Spinal cord (tissue), 9 donors: ENCODE measurements at regions not wholly inside any gene's neighbourhood (a gene's known extent, or its start where the extent isn't known, plus 50 kb on each side); places are given as distances from the start of the nearest gene placed in this dataset.

ENCODE experiments used
- DNase-seq, 6 donors: peaks; one replicate each; pipeline versions ENCODE4 v3.0.0 to v3.0.0-alpha.2; 2013 to 2015; ENCODE audit warnings: low spot score in 6 of 6, low read depth in 4 of 6
- H3K27ac ChIP-seq: one replicate; pipeline ENCODE4 v1.5.1; 2013; ENCODE audit warnings: low read depth, low read length, control low read depth
- H3K27me3 ChIP-seq: one replicate; pipeline ENCODE4 v1.6.1; 2013; ENCODE audit warnings: low read length; ENCODE audit not compliant: control insufficient read depth, insufficient read depth
- H3K36me3 ChIP-seq: one replicate; pipeline ENCODE4 v1.6.1; 2013; ENCODE audit warnings: low read length; ENCODE audit not compliant: control insufficient read depth, insufficient read depth
- H3K4me1 ChIP-seq: one replicate; pipeline ENCODE4 v1.6.1; 2013; ENCODE audit warnings: low read length; ENCODE audit not compliant: control insufficient read depth, insufficient read depth
- H3K4me3 ChIP-seq: one replicate; pipeline ENCODE4 v1.5.1; 2013; ENCODE audit warnings: low read depth, low read length, control low read depth
- H3K9me3 ChIP-seq: one replicate; pipeline ENCODE4 v1.6.1; 2013; ENCODE audit warnings: low read length; ENCODE audit not compliant: control insufficient read depth, insufficient read depth
- WGBS: methylation state at CpG from one replicate; pipeline ENCODE4 v1.1.5; 2013; ENCODE audit warnings: missing lambda C conversion rate; ENCODE audit not compliant: insufficient coverage; 5-methylcytosine and 5-hydroxymethylcytosine counted together
- donor health status: healthy.

DNA sequence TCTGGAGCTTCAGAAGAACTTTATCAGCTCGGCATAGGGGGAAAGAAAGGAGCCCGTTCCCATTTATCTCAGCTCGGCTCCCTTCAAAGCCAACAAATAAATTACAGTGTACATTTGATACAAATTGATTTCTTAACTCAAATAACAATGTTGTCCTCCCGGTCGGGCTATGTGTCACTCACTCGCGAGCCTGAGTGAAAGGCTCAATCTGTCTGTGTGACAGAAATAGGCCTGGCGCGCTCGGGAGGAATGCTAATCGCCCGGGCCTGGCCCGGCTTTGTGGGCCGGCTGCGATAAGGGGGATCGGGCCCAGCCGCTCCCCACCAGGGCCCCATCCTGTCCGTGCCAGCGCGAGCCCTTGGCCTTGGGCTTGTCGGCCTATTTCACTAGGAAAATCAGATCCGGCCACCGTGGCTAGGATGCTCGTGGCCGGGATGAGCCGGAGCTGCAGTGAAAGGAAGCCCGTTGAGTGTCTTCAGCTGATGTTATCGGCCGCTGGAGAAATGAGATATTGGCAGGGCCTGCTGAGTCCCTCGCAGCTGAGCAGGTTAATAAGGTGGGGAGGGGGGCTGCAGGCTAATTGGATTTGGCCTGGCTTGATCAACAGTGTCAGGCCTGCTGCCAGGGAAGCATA is 258.7 kb downstream of the IRX1 start:
- DNase-seq, result peak in 2 of 6 donors; percentile 55 to 80
- H3K36me3 ChIP-seq, result no peaks in the 10 kb centered on the region
- WGBS, result 43% methylated on average over 27 of the region's 30 CpGs
- no peak overlapping the region for H3K27ac ChIP-seq
- no peaks in the 10 kb centered on the region for H3K9me3 ChIP-seq
- no peak overlapping the region for H3K4me3 ChIP-seq
- H3K27me3 ChIP-seq, result no peaks in the 10 kb centered on the region
- H3K4me1 ChIP-seq, result peaks cover 9% of the 10 kb centered on the region

DNA sequence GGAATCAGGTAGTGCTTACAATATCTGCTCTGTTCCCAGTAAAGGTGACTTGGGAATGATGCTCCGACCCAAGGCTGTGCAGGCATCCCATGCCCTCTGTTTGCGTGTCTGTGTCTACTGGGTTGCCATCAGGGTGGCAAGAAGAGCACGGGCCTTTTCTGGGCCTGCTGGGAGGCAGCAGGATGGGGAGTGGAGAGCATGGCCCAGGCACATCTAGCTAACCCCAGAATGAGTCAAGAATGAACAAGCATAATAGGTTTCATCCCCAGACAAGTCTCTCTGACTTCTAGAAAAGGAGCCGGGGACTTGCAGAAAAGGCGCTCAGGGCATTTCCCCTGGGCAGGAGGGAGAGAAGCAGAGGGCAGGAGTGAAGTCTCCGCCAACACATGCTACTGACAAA is 260.4 kb downstream of the IRX1 start:
- WGBS, result 89% methylated on average over 2 of the region's 6 CpGs
- H3K4me3 ChIP-seq, result no peak overlapping the region
- no peak for DNase-seq
- H3K4me1 ChIP-seq, result peaks cover 9% of the 10 kb centered on the region
- no peaks in the 10 kb centered on the region for H3K27me3 ChIP-seq
- H3K27ac ChIP-seq, result no peak overlapping the region
- no peaks in the 10 kb centered on the region for H3K36me3 ChIP-seq
- no peaks in the 10 kb centered on the region for H3K9me3 ChIP-seq

DNA sequence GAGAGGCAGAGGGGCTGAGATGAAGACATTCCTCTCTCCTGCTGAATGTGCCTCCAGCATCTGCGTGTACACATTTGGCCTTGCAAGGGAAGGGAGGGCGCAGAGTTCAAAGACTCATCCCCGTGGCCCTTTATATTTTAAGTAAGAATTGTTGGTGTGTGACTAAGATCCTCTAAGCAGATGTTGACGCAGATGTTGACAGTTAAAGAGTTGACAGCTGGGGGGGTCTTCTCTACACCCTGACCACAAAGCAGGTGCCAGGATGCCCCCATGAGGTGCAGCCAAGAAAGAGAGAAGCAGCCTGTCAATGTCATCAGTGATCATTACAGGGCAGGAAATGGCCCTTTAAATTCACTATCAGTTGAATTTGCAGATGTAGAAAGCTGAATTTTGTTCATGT is 262.9 kb downstream of the IRX1 start:
- WGBS, result 71% methylated on average over 1 of the region's 4 CpGs
- peak in 1 of 6 donors; percentile 18 for DNase-seq
- peaks cover 2% of the 10 kb centered on the region for H3K9me3 ChIP-seq
- no peaks in the 10 kb centered on the region for H3K36me3 ChIP-seq
- H3K4me3 ChIP-seq, result no peak overlapping the region
- H3K27ac ChIP-seq, result no peak overlapping the region
- no peaks in the 10 kb centered on the region for H3K27me3 ChIP-seq
- peaks cover 9% of the 10 kb centered on the region for H3K4me1 ChIP-seq

DNA sequence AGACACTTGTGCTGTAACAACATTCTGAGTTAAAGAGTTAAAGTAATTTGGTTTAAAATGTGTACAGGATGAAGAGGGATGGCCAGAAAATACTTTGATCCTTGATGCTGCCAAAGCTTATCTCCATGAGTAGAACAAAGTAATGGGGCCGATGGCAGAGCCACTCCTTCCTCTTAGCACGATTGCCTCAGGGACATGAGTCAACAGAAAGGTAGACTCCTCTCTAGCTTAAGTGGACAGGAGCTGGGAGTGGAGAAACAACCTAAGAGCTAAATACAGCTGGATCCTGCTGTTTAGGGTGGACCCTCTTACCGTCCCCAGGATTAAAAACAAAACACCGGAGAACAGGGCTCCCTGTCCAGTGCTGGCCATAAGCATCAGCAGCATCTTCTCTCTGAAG is 267.3 kb downstream of the IRX1 start:
- 70% methylated on average over 2 of the region's 4 CpGs for WGBS
- Histone ChIP-seq H3K27ac (no peak overlapping the region), H3K4me1 (no peaks in the 10 kb centered on the region), H3K4me3 (no peak overlapping the region), H3K27me3 (no peaks in the 10 kb centered on the region), H3K36me3 (no peaks in the 10 kb centered on the region), H3K9me3 (peaks cover 2% of the 10 kb centered on the region)
- DNase-seq, result no peak

DNA sequence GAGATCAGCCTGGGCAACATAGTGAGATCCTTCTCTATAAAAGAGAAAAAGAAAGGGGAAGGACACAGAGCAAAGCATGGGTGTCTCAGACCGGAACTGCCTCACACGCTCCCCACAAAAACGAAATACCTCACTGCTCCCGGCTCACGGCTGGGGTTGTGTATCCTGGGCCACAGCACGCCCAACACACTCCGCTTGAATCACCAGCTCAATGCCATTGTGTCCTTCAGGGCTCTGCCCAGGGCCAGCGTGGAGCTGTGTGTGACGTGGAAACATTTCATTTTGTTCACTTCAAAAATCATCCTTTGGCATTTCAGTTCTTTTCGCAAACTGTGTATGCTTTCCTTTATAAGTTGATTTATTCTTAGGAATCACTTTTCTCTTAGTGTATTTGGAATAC is 279.5 kb downstream of the IRX1 start:
- H3K4me1 ChIP-seq, result no peaks in the 10 kb centered on the region
- DNase-seq, result no peak
- H3K4me3 ChIP-seq, result no peak overlapping the region
- no peak overlapping the region for H3K27ac ChIP-seq
- 95% methylated on average over 8 of the region's 10 CpGs for WGBS
- H3K27me3 ChIP-seq, result no peaks in the 10 kb centered on the region
- H3K9me3 ChIP-seq, result no peaks in the 10 kb centered on the region
- H3K36me3 ChIP-seq, result no peaks in the 10 kb centered on the region

DNA sequence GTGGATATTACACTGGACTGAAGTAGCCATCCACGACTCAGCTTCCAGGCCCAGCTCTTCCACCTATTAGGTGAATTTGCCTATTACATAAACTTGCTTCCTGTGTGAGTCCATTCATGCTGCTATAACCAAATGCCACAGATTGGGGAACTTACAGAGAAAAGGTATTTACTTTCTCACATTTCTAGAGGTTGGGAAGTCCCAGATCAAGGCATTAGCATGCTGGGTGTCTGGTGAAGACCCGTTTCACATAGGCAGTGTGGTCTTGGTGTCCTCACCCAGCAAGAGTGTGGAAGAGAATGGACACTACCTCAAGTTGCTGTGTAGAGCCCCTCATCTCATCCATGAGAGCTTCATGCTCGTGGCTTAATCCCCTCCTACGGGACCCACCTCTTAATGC is 282.6 kb downstream of the IRX1 start:
- DNase-seq, result no peak
- Histone ChIP-seq H3K4me3 (no peak overlapping the region), H3K36me3 (no peaks in the 10 kb centered on the region), H3K27me3 (no peaks in the 10 kb centered on the region), H3K9me3 (no peaks in the 10 kb centered on the region), H3K4me1 (peaks cover 7% of the 10 kb centered on the region), H3K27ac (no peak overlapping the region)
- WGBS, result 100% methylated on average over 1 of the region's 4 CpGs

DNA sequence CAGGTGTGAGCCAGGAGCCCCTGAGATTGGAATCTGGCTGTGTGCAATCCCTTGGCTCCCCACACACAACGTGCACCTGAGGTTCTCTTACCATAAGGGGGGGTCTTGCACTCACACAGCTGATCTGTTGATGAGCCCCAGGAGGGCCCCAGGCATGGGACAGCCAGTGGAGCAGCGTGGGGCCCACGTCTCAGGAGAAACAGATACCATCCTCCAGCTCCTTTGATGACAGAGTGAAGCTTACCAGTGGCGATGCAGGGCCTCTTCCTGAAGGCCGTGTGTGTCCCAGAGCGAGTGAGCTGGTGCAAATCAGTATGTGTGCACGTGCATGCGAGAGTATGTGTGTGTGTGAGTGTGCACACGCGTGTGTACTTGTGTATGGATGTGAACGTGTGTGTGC is 287.4 kb downstream of the IRX1 start:
- DNase-seq, result no peak
- 94% methylated on average over 11 of the region's 11 CpGs for WGBS

DNA sequence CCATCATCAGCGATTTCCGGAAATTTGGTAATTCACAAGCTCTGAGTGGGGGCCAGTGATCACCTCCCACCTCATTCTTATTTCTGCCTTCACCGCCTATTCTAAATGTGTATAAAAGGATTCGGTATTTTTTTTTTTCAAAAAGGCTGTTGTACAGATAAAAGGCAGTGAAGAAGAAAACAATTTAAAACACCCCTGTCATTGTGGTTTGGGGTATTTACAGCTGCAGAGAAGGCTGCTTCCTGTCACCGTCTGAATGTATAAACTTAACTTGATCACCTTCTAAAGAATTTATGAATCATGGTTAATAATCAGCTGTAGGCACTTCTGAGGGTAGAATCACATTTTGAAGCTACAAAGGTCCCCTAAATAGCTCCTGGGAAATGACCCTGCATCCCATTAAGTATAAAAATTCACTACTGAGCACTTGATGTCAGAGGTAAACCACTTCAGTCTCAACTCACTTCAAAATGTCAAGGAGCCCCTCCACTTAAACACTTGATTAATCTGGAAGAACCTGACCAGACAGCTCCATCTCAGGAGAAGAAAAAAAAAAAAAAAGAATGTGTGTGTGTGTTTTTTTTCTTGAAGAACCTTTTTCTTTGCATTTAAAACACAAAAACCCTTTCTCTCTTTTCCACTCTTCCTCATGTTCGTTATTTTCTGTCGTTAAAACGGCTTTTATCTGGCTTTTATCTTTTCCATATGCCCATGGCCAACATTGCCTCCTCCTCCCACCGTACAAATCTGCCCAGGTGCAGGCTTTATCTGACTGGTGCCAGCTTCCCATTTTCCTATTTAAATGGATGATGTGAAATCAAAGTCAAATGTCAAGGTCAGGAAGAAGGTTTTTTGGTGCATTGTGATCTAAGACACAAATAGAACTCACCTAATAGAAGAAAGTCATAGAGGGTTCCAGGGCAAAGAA is 291.2 kb downstream of the IRX1 start:
- H3K27me3 ChIP-seq, result no peaks in the 10 kb centered on the region
- no peak overlapping the region for H3K27ac ChIP-seq
- DNase-seq, result no peak
- peaks cover 4% of the 10 kb centered on the region for H3K4me1 ChIP-seq
- no peaks in the 10 kb centered on the region for H3K9me3 ChIP-seq
- H3K4me3 ChIP-seq, result no peak overlapping the region
- no peaks in the 10 kb centered on the region for H3K36me3 ChIP-seq
- WGBS, result no CpG with 5 or more reads among the region's 9 CpGs

More for the DNA sequence above, 287.4 kb downstream of the IRX1 start:
- Histone ChIP-seq H3K27ac (no peak overlapping the region), H3K27me3 (no peaks in the 10 kb centered on the region), H3K4me3 (no peak overlapping the region), H3K36me3 (no peaks in the 10 kb centered on the region), H3K9me3 (no peaks in the 10 kb centered on the region), H3K4me1 (peaks cover 7% of the 10 kb centered on the region)

DNA sequence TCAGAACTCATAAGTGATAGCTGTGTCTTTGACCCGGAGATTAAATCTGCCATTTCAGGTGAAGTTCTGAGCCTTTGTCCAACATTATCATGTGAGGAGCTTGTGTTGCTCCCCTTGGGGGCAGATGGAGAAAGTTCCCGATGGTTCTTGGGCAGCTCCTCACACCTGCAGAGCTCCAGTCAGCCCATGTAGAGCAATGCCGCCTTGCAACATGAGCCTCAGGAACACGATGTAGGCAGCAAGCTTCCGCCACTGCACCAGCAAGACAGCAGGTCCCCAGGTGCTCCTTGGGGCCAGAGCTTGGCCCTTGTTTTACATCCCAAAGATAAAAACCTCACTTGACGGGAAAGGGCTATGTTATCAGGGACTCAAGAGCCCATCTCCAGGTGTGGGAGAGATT is 292.7 kb downstream of the IRX1 start:
- Histone ChIP-seq H3K9me3 (no peaks in the 10 kb centered on the region), H3K27me3 (no peaks in the 10 kb centered on the region), H3K36me3 (no peaks in the 10 kb centered on the region), H3K27ac (no peak overlapping the region), H3K4me1 (peaks cover 4% of the 10 kb centered on the region), H3K4me3 (no peak overlapping the region)
- 98% methylated on average over 5 of the region's 6 CpGs for WGBS
- DNase-seq, result no peak
